ENCODE measurements at regions not wholly inside any gene's neighbourhood (a gene's known extent, or its start where the extent isn't known, plus 50 kb on each side); places are given as distances from the start of the nearest gene placed in this dataset.
"Not testable (repeated sequence)": the region's sequence is repeated elsewhere in the genome, so short reads cannot be mapped to it uniquely, and the experiment has no call there.

- H3K79me2 ChIP-seq (ENCODE audit: insufficient read depth, low read length); DNase-seq (ENCODE audit: insufficient read length, low spot score, missing footprints); H3K4me1 ChIP-seq (ENCODE audit: insufficient read depth, low read length); H3K27me3 ChIP-seq (ENCODE audit: insufficient read depth, low read length); H3K4me2 ChIP-seq (ENCODE audit: insufficient read depth, low read length); H3K4me3 ChIP-seq (ENCODE audit: insufficient read depth, low read length); H3K36me3 ChIP-seq (ENCODE audit: insufficient read depth, low read length); H3K27ac ChIP-seq (ENCODE audit: low read depth, low read length); H3K9me3 ChIP-seq (ENCODE audit: low read depth, low read length); H2AFZ ChIP-seq (ENCODE audit: low read length); H4K20me1 ChIP-seq (ENCODE audit: insufficient read depth, low read length): not testable (repeated sequence)
Observed at GRCh38 chr10:42533866-42534265, 104.5 kb downstream of the ZNF33B start.

- Histone ChIP-seq H3K4me3 (ENCODE audit: insufficient read depth, low read length) (no peak overlapping the region), H3K27me3 (ENCODE audit: insufficient read depth, low read length) (no peaks in the 10 kb centered on the region), H3K79me2 (ENCODE audit: insufficient read depth, low read length) (no peaks in the 10 kb centered on the region), H2AFZ (ENCODE audit: low read length) (no peak overlapping the region), H3K36me3 (ENCODE audit: insufficient read depth, low read length) (no peaks in the 10 kb centered on the region), H3K4me2 (ENCODE audit: insufficient read depth, low read length) (no peak overlapping the region), H3K9me3 (ENCODE audit: low read depth, low read length) (no peaks in the 10 kb centered on the region), H3K4me1 (ENCODE audit: insufficient read depth, low read length) (no peaks in the 10 kb centered on the region), H3K27ac (ENCODE audit: low read depth, low read length) (no peak overlapping the region), H4K20me1 (ENCODE audit: insufficient read depth, low read length) (no peaks in the 10 kb centered on the region)
- DNase-seq (ENCODE audit: insufficient read length, low spot score, missing footprints): no peak
- TF ChIP-seq CTCF (IDR thresholded peaks at IDR 0.05; ENCODE audit: extremely low read depth, low read depth, low read length): no peak
Observed at GRCh38 chr10:42532996-42533395, 105.4 kb downstream of the ZNF33B start.

- H2AFZ ChIP-seq (ENCODE audit: low read length): no peak overlapping the region
- no peak overlapping the region for H3K4me2 ChIP-seq (ENCODE audit: insufficient read depth, low read length)
- DNase-seq (ENCODE audit: insufficient read length, low spot score, missing footprints): peak; percentile 13
- H3K4me1 ChIP-seq (ENCODE audit: insufficient read depth, low read length): no peaks in the 10 kb centered on the region
- H3K36me3 ChIP-seq (ENCODE audit: insufficient read depth, low read length): peaks cover 19% of the 10 kb centered on the region
- peaks cover 20% of the 10 kb centered on the region for H3K9me3 ChIP-seq (ENCODE audit: low read depth, low read length)
- H4K20me1 ChIP-seq (ENCODE audit: insufficient read depth, low read length): no peaks in the 10 kb centered on the region
- no peaks in the 10 kb centered on the region for H3K79me2 ChIP-seq (ENCODE audit: insufficient read depth, low read length)
- H3K27ac ChIP-seq (ENCODE audit: low read depth, low read length): no peak overlapping the region
- no peak for TF ChIP-seq CTCF (IDR thresholded peaks at IDR 0.05; ENCODE audit: extremely low read depth, low read depth, low read length)
- no peaks in the 10 kb centered on the region for H3K27me3 ChIP-seq (ENCODE audit: insufficient read depth, low read length)
- no peak overlapping the region for H3K4me3 ChIP-seq (ENCODE audit: insufficient read depth, low read length)
Observed at GRCh38 chr10:42523098-42523497, 115.3 kb downstream of the ZNF33B start.

GRCh38 chr10:42519761-42520460, 118.5 kb downstream of the ZNF33B start:
- Histone ChIP-seq H3K4me2 (ENCODE audit: insufficient read depth, low read length) (no peak overlapping the region), H3K27me3 (ENCODE audit: insufficient read depth, low read length) (no peaks in the 10 kb centered on the region), H3K79me2 (ENCODE audit: insufficient read depth, low read length) (no peaks in the 10 kb centered on the region), H3K27ac (ENCODE audit: low read depth, low read length) (no peak overlapping the region), H3K9me3 (ENCODE audit: low read depth, low read length) (peaks cover 28% of the 10 kb centered on the region), H3K4me1 (ENCODE audit: insufficient read depth, low read length) (no peaks in the 10 kb centered on the region), H2AFZ (ENCODE audit: low read length) (no peak overlapping the region), H4K20me1 (ENCODE audit: insufficient read depth, low read length) (no peaks in the 10 kb centered on the region), H3K36me3 (ENCODE audit: insufficient read depth, low read length) (peaks cover 15% of the 10 kb centered on the region), H3K4me3 (ENCODE audit: insufficient read depth, low read length) (no peak overlapping the region)
- no peak for TF ChIP-seq CTCF (IDR thresholded peaks at IDR 0.05; ENCODE audit: extremely low read depth, low read depth, low read length)
- DNase-seq (ENCODE audit: insufficient read length, low spot score, missing footprints): no peak

Measured in osteoblast (primary cell).